ENCODE measurements at regions not wholly inside any gene's neighbourhood (a gene's known extent, or its start where the extent isn't known, plus 50 kb on each side); places are given as distances from the start of the nearest gene placed in this dataset.

GRCh38 chr6:169406804-169407203, 153.2 kb upstream of the THBS2 start:
- no peak overlapping the region for H3K4me3 ChIP-seq (ENCODE audit: low read length)
- no peaks in the 10 kb centered on the region for H3K79me2 ChIP-seq (ENCODE audit: low read length)
- H4K20me1 ChIP-seq (ENCODE audit: insufficient read depth, low read length) = no peaks in the 10 kb centered on the region
- H2AFZ ChIP-seq (ENCODE audit: low read depth, low read length) = no peak overlapping the region
- no peak overlapping the region for H3K4me2 ChIP-seq (ENCODE audit: low read length)
- H3K36me3 ChIP-seq (replicated peaks; ENCODE audit: low read depth, low read length) = no peaks in the 10 kb centered on the region
- no peaks in the 10 kb centered on the region for H3K9me3 ChIP-seq (ENCODE audit: insufficient read depth, low read length)
- no peaks in the 10 kb centered on the region for H3K27me3 ChIP-seq (ENCODE audit: low read depth, low read length)
- H3K9ac ChIP-seq (ENCODE audit: low read length) = no peak overlapping the region
- TF ChIP-seq, protein P1, sequence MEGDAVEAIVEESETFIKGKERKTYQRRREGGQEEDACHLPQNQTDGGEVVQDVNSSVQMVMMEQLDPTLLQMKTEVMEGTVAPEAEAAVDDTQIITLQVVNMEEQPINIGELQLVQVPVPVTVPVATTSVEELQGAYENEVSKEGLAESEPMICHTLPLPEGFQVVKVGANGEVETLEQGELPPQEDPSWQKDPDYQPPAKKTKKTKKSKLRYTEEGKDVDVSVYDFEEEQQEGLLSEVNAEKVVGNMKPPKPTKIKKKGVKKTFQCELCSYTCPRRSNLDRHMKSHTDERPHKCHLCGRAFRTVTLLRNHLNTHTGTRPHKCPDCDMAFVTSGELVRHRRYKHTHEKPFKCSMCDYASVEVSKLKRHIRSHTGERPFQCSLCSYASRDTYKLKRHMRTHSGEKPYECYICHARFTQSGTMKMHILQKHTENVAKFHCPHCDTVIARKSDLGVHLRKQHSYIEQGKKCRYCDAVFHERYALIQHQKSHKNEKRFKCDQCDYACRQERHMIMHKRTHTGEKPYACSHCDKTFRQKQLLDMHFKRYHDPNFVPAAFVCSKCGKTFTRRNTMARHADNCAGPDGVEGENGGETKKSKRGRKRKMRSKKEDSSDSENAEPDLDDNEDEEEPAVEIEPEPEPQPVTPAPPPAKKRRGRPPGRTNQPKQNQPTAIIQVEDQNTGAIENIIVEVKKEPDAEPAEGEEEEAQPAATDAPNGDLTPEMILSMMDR (IDR thresholded peaks at IDR 0.05; ENCODE audit: low read depth, low read length) = no peak
- TF ChIP-seq EZH2phosphoT487 (IDR thresholded peaks at IDR 0.05; ENCODE audit: low read depth) = no peak
- H3K4me1 ChIP-seq (ENCODE audit: low read length) = no peaks in the 10 kb centered on the region
- H3K27ac ChIP-seq (ENCODE audit: low read length) = no peak overlapping the region

GRCh38 chr6:169406034-169406433, 152.4 kb upstream of the THBS2 start:
- H3K4me2 ChIP-seq (ENCODE audit: low read length) = no peak overlapping the region
- H3K36me3 ChIP-seq (replicated peaks; ENCODE audit: low read depth, low read length) = no peaks in the 10 kb centered on the region
- H3K9me3 ChIP-seq (ENCODE audit: insufficient read depth, low read length) = no peaks in the 10 kb centered on the region
- no peak overlapping the region for H2AFZ ChIP-seq (ENCODE audit: low read depth, low read length)
- no peaks in the 10 kb centered on the region for H3K27me3 ChIP-seq (ENCODE audit: low read depth, low read length)
- no peaks in the 10 kb centered on the region for H4K20me1 ChIP-seq (ENCODE audit: insufficient read depth, low read length)
- H3K4me1 ChIP-seq (ENCODE audit: low read length) = no peaks in the 10 kb centered on the region
- no peak overlapping the region for H3K9ac ChIP-seq (ENCODE audit: low read length)
- TF ChIP-seq, protein P1 (IDR thresholded peaks at IDR 0.05; ENCODE audit: low read depth, low read length) = no peak
- no peak for TF ChIP-seq EZH2phosphoT487 (IDR thresholded peaks at IDR 0.05; ENCODE audit: low read depth)
- H3K79me2 ChIP-seq (ENCODE audit: low read length) = no peaks in the 10 kb centered on the region
- H3K27ac ChIP-seq (ENCODE audit: low read length) = no peak overlapping the region
- H3K4me3 ChIP-seq (ENCODE audit: low read length) = no peak overlapping the region

- no peaks in the 10 kb centered on the region for H3K9me3 ChIP-seq (ENCODE audit: insufficient read depth, low read length)
- no peak overlapping the region for H2AFZ ChIP-seq (ENCODE audit: low read depth, low read length)
- H3K27ac ChIP-seq (ENCODE audit: low read length) = no peak overlapping the region
- H3K4me2 ChIP-seq (ENCODE audit: low read length) = no peak overlapping the region
- H3K36me3 ChIP-seq (replicated peaks; ENCODE audit: low read depth, low read length) = no peaks in the 10 kb centered on the region
- no peaks in the 10 kb centered on the region for H4K20me1 ChIP-seq (ENCODE audit: insufficient read depth, low read length)
- no peaks in the 10 kb centered on the region for H3K79me2 ChIP-seq (ENCODE audit: low read length)
- no peak overlapping the region for H3K4me3 ChIP-seq (ENCODE audit: low read length)
- no peaks in the 10 kb centered on the region for H3K27me3 ChIP-seq (ENCODE audit: low read depth, low read length)
- no peak overlapping the region for H3K9ac ChIP-seq (ENCODE audit: low read length)
- TF ChIP-seq EZH2phosphoT487 (IDR thresholded peaks at IDR 0.05; ENCODE audit: low read depth) = no peak
- no peaks in the 10 kb centered on the region for H3K4me1 ChIP-seq (ENCODE audit: low read length)
Observed at GRCh38 chr6:169404828-169405227, 151.2 kb upstream of the THBS2 start.

DNA sequence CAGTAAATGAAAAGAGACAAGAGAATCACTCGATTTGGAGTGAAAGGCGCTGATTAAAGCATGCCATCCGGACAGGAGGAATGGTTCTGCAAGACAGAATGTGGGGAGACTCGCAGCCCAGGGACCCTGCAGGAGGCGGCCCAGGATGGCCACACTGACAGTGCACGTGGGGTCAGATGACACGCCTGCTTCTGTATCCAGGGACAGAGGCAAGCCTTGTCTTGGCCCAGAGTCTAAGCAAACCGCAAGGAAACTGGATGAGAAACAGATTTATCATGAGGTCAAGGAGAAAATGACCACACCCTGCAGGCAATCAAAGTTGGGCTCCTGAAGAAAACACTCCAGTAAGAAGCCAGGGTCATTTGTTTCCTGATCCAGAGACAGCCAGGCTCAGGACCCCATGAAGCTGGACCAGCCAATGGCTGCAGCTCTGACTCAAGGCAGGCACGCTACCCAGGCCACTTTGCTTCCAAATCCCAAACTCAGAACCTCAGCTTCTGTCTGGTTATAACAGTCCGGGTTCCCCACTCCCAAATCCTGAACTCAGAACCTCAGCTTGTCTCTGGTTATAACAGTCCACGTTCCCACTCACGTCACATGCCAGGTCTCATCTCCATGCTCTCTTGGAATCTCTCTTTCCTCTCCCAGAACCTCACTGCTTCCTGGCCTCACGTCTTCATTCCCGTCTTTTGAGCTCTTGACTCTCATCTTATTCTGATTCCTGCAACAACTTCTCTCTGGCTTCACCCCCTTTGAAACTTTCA, 144.9 kb upstream of the THBS2 start:
- Histone ChIP-seq H3K9me3 (ENCODE audit: insufficient read depth, low read length) (no peaks in the 10 kb centered on the region), H3K36me3 (replicated peaks; ENCODE audit: low read depth, low read length) (no peaks in the 10 kb centered on the region), H3K4me3 (ENCODE audit: low read length) (no peak overlapping the region), H3K27me3 (ENCODE audit: low read depth, low read length) (no peaks in the 10 kb centered on the region), H3K4me1 (ENCODE audit: low read length) (no peaks in the 10 kb centered on the region), H3K9ac (ENCODE audit: low read length) (no peak overlapping the region), H2AFZ (ENCODE audit: low read depth, low read length) (no peak overlapping the region), H4K20me1 (ENCODE audit: insufficient read depth, low read length) (no peaks in the 10 kb centered on the region), H3K4me2 (ENCODE audit: low read length) (no peak overlapping the region), H3K27ac (ENCODE audit: low read length) (no peak overlapping the region), H3K79me2 (ENCODE audit: low read length) (no peaks in the 10 kb centered on the region)
- TF ChIP-seq, protein P1 (IDR thresholded peaks at IDR 0.05; ENCODE audit: low read depth, low read length) = no peak
- TF ChIP-seq EZH2phosphoT487 (IDR thresholded peaks at IDR 0.05; ENCODE audit: low read depth) = no peak

All from OCI-LY3 (cell line).